ENCODE measurements at regions not wholly inside any gene's neighbourhood (a gene's known extent, or its start where the extent isn't known, plus 50 kb on each side); places are given as distances from the start of the nearest gene placed in this dataset.
"Not testable (repeated sequence)": the region's sequence is repeated elsewhere in the genome, so short reads cannot be mapped to it uniquely, and the experiment has no call there.

GRCh38 chr10:3570131-3570729, 214.8 kb downstream of the KLF6 start:
- DNase-seq, result no peak

GRCh38 chr10:3568983-3569382, 216.0 kb downstream of the KLF6 start:
- DNase-seq, result no peak

GRCh38 chr10:3568392-3568791, 216.6 kb downstream of the KLF6 start:
- no peak for DNase-seq

- DNase-seq, result no peak
Observed at GRCh38 chr10:3567291-3567963, 217.6 kb downstream of the KLF6 start.

- DNase-seq, result no peak
Observed at GRCh38 chr10:3566627-3567026, 218.4 kb downstream of the KLF6 start.

GRCh38 chr10:3564346-3565002, 220.5 kb downstream of the KLF6 start:
- no peak for DNase-seq

GRCh38 chr10:3563298-3563697, 221.7 kb downstream of the KLF6 start:
- no peak for DNase-seq

GRCh38 chr10:3560628-3561027, 224.4 kb downstream of the KLF6 start:
- DNase-seq, result not testable (repeated sequence)

GRCh38 chr10:3559527-3559926, 225.5 kb downstream of the KLF6 start:
- no peak for DNase-seq

GRCh38 chr10:3559011-3559410, 226.0 kb downstream of the KLF6 start:
- DNase-seq, result no peak

GRCh38 chr10:3556191-3557017, 228.6 kb downstream of the KLF6 start:
- DNase-seq, result not testable (repeated sequence)

- peak in 1 of 2 donors; percentile 0 for DNase-seq
Observed at GRCh38 chr10:3554121-3554522, 230.9 kb downstream of the KLF6 start.

GRCh38 chr10:3552281-3552680, 232.7 kb downstream of the KLF6 start:
- DNase-seq, result no peak

- no peak for DNase-seq
Observed at GRCh38 chr10:3551761-3552160, 233.2 kb downstream of the KLF6 start.

GRCh38 chr10:3549118-3549517, 235.9 kb downstream of the KLF6 start:
- no peak for DNase-seq

- no peak for DNase-seq
Observed at GRCh38 chr10:3548702-3549101, 236.3 kb downstream of the KLF6 start.

GRCh38 chr10:3548076-3548475, 236.9 kb downstream of the KLF6 start:
- DNase-seq, result no peak

GRCh38 chr10:3544561-3544960, 240.4 kb downstream of the KLF6 start:
- no peak for DNase-seq

- no peak for DNase-seq
Observed at GRCh38 chr10:3542185-3542611, 242.8 kb downstream of the KLF6 start.

- DNase-seq, result no peak
Observed at GRCh38 chr10:3539696-3540383, 245.2 kb downstream of the KLF6 start.

- DNase-seq, result no peak
Observed at GRCh38 chr10:3538656-3539531, 246.1 kb downstream of the KLF6 start.

GRCh38 chr10:3538291-3538655, 246.7 kb downstream of the KLF6 start:
- no peak for DNase-seq
